Gastrocnemius medialis (tissue), 4 donors: ENCODE measurements at regions not wholly inside any gene's neighbourhood (a gene's known extent, or its start where the extent isn't known, plus 50 kb on each side); places are given as distances from the start of the nearest gene placed in this dataset.

Experiments
- ATAC-seq, 2 donors: fragments of 150-250 bp; one replicate each; pipeline ENCODE4 v1.9.1; 2016
- DNase-seq, 2 donors: peaks; one replicate each; pipeline ENCODE4 v3.0.0-alpha.2; 2019
- H3K27ac ChIP-seq, 4 donors: fragments of 200-600 bp; sonication (generic); 1 replicate in 1 of 4; 2 replicates in 3 of 4; pipeline ENCODE4 v1.5.1; 2016 to 2018; ENCODE audit warnings: mild to moderate bottlenecking in 2 of 4, moderate library complexity in 1 of 4
- H3K27me3 ChIP-seq, 3 donors: fragments of 200-600 bp; sonication (generic) in 2 of 3; 1 replicate in 1 of 3; 2 replicates in 2 of 3; pipeline versions ENCODE4 v1.5.1 to v1.6.0; 2016 to 2019; ENCODE audit warnings: mild to moderate bottlenecking in 1 of 3, moderate library complexity in 1 of 3
- H3K36me3 ChIP-seq, 2 donors: fragments of 200-600 bp; sonication (generic) in 1 of 2; one replicate each; pipeline ENCODE4 v1.5.1; 2017 to 2018
- H3K4me1 ChIP-seq, 2 donors: fragments of 200-600 bp; sonication (generic) in 1 of 2; one replicate each; pipeline ENCODE4 v1.5.1; 2016 to 2017; ENCODE audit warnings: mild to moderate bottlenecking in 2 of 2
- H3K4me3 ChIP-seq, 4 donors: fragments of 200-600 bp; sonication (generic) in 3 of 4; 1 replicate in 1 of 4; 2 replicates in 3 of 4; pipeline ENCODE4 v1.5.1; 2016 to 2019; ENCODE audit warnings: mild to moderate bottlenecking in 2 of 4
- H3K9me3 ChIP-seq, 3 donors: fragments of 200-600 bp; sonication (generic) in 2 of 3; 1 replicate in 1 of 3; 2 replicates in 2 of 3; pipeline ENCODE4 v1.5.1; 2016 to 2019
- CTCF ChIP-seq, 5 experiments: fragments of 450-650 bp in 3 of 5; fragments of 200-600 bp in 2 of 5; sonication (generic) in 2 of 5; IDR thresholded peaks in 4 of 5; conservative IDR thresholded peaks in 1 of 5; 1 replicate in 4 of 5; 2 replicates in 1 of 5; pipeline ENCODE4 v1.5.1; 2016 to 2019; ENCODE audit warnings: antibody characterized with exemption in 5 of 5, mild to moderate bottlenecking in 3 of 5, moderate library complexity in 3 of 5
- POLR2A ChIP-seq, 2 donors: fragments of 450-650 bp; IDR thresholded peaks; one replicate each; pipeline ENCODE4 v1.6.1; 2017; ENCODE audit warnings: antibody characterized with exemption in 2 of 2, mild to moderate bottlenecking in 2 of 2, moderate library complexity in 2 of 2
- in situ Hi-C, 4 donors: fragments of 200-750 bp; cut with MboI; loops; one replicate each; pipeline versions ENCODE4 v1.15.0 to v1.8.0; 2017; ENCODE audit warnings: low sequenced_read_pairs in 4 of 4
- intact Hi-C: fragments of 100-400 bp; cut with DNase I; formaldehyde crosslinking; loops from one replicate; pipeline ENCODE4 v1.15.1; 2023; ENCODE audit warnings: low total_unique reads

GRCh38 chr20:11588875-11589274 lies 328.8 kb upstream of the BTBD3 start:
- Histone ChIP-seq H3K27me3 (no peaks in the 10 kb centered on the region), H3K9me3 (no peaks in the 10 kb centered on the region), H3K27ac (no peak overlapping the region), H3K4me3 (no peak overlapping the region), H3K4me1 (no peaks in the 10 kb centered on the region), H3K36me3 (no peaks in the 10 kb centered on the region)
- in situ Hi-C loops = no loop called here
- TF ChIP-seq CTCF (IDR thresholded peaks at IDR 0.05 in 4 of 5, conservative IDR thresholded peaks at IDR 0.05 in 1 of 5) = no peak
- TF ChIP-seq POLR2A (IDR thresholded peaks at IDR 0.05) = no peak
- intact Hi-C loops = no loop called here
- DNase-seq (no peak), ATAC-seq (no peak)

DNA sequence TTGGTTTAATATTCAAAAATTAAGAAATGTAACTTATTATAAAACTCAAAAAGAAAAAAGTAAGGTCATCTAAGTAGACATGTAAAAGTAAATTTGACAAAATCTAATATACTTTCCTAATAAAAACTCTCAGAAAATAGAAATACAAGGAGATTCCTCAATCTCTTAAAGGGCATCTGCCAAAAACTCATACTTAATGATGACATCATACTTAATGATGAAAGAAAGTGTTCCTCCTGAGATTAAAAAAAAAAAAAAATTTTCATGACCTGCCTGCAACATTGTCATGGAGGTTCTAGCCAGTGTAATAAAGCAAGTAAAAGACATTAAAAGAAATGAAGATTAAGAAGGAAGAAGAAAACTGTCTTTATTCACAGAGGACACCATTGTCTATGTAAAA lies 325.7 kb upstream of the BTBD3 start:
- in situ Hi-C loops (no loop called here), intact Hi-C loops (no loop called here)
- Histone ChIP-seq H3K27me3 (no peaks in the 10 kb centered on the region), H3K36me3 (no peaks in the 10 kb centered on the region), H3K27ac (no peak overlapping the region), H3K9me3 (no peaks in the 10 kb centered on the region), H3K4me3 (no peak overlapping the region), H3K4me1 (no peaks in the 10 kb centered on the region)
- TF ChIP-seq CTCF (IDR thresholded peaks at IDR 0.05 in 4 of 5, conservative IDR thresholded peaks at IDR 0.05 in 1 of 5) (no peak), POLR2A (IDR thresholded peaks at IDR 0.05) (no peak)
- no peak for ATAC-seq
- no peak for DNase-seq

GRCh38 chr20:11604339-11604738 lies 313.4 kb upstream of the BTBD3 start:
- TF ChIP-seq CTCF (IDR thresholded peaks at IDR 0.05 in 4 of 5, conservative IDR thresholded peaks at IDR 0.05 in 1 of 5) (no peak), POLR2A (IDR thresholded peaks at IDR 0.05) (no peak)
- no peak overlapping the region for H3K4me3 ChIP-seq
- H3K4me1 ChIP-seq = no peaks in the 10 kb centered on the region
- DNase-seq (no peak), ATAC-seq (no peak)
- in situ Hi-C loops (no loop called here), intact Hi-C loops (no loop called here)
- no peak overlapping the region for H3K27ac ChIP-seq
- H3K9me3 ChIP-seq = no peaks in the 10 kb centered on the region
- H3K36me3 ChIP-seq = no peaks in the 10 kb centered on the region
- no peaks in the 10 kb centered on the region for H3K27me3 ChIP-seq

DNA sequence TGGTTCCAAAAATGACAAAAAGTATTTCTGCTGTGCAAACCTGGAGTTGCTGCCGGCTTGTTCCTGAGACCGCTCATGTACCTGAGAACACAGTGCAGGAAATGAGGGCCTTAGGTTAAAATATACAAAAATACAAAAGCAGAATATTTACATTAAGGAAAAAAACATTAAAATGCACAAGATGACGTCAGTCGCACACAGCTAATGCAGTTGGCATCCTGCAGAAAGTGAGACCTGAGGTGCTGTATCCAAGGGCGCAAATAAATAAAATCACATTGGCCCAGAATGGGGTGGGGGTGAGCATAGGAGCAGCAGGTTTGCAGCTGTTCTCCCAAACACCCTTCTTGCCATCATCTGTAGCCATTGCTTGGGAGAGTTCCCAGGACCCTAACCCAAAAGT lies 310.6 kb upstream of the BTBD3 start:
- no peaks in the 10 kb centered on the region for H3K4me1 ChIP-seq
- no peak for DNase-seq
- H3K36me3 ChIP-seq = no peaks in the 10 kb centered on the region
- in situ Hi-C loops = no loop called here
- ATAC-seq = no peak
- no peaks in the 10 kb centered on the region for H3K9me3 ChIP-seq
- no peak overlapping the region for H3K27ac ChIP-seq
- no peak overlapping the region for H3K4me3 ChIP-seq
- H3K27me3 ChIP-seq = no peaks in the 10 kb centered on the region
- intact Hi-C loops = no loop called here
- TF ChIP-seq CTCF (IDR thresholded peaks at IDR 0.05 in 4 of 5, conservative IDR thresholded peaks at IDR 0.05 in 1 of 5) = no peak
- no peak for TF ChIP-seq POLR2A (IDR thresholded peaks at IDR 0.05)

DNA sequence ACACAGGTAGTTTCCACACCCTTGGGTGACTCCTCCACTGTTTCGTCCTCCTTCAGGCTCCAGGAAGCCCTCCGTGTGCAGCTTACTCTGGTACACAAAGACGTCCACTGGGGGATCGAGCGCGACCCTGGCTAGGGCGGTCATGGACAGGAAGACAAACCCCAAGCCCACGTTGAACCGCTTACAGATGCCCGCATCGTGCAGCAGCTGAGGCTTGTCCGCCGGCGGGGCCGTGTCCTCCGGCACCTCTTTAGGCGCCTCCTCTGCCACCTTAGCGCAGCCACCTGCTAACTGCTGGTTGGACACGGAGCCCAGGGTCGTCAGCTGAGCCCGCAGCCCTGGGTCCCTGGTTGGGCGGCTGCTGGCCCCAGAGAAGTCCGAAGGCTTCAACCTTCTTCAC lies 309.0 kb upstream of the BTBD3 start:
- TF ChIP-seq CTCF (IDR thresholded peaks at IDR 0.05 in 4 of 5, conservative IDR thresholded peaks at IDR 0.05 in 1 of 5) = no peak
- no peak for TF ChIP-seq POLR2A (IDR thresholded peaks at IDR 0.05)
- no peaks in the 10 kb centered on the region for H3K4me1 ChIP-seq
- in situ Hi-C loops (no loop called here), intact Hi-C loops (no loop called here)
- H3K36me3 ChIP-seq = no peaks in the 10 kb centered on the region
- no peak for ATAC-seq
- H3K27me3 ChIP-seq = no peaks in the 10 kb centered on the region
- no peaks in the 10 kb centered on the region for H3K9me3 ChIP-seq
- no peak overlapping the region for H3K4me3 ChIP-seq
- H3K27ac ChIP-seq = no peak overlapping the region
- no peak for DNase-seq
